A549 (cell line): ENCODE measurements at regions not wholly inside any gene's neighbourhood (a gene's known extent, or its start where the extent isn't known, plus 50 kb on each side); places are given as distances from the start of the nearest gene placed in this dataset.

Experiments used
- ATAC-seq, 2 experiments: fragments of 200-7000 bp in 1 of 2; fragments of >200 bp in 1 of 2; cut with Nextera tagmentation in 1 of 2; cut with Tn5 transposase in 1 of 2; 3 replicates each; pipeline versions ENCODE4 v1.8.0 to v1.9.1; 2018 to 2020; ENCODE audit warnings: mild to moderate bottlenecking in 1 of 2, moderate library complexity in 1 of 2
- CTCF ChIA-PET: fragments of 300-600 bp; sonication (Branson Sonifier 250); formaldehyde crosslinking; extraction: SDS; loops from one replicate; lab custom pipeline; 2021; ENCODE audit warnings: antibody characterized with exemption, inconsistent platforms; lab: Yijun Ruan, JAX
- POLR2A ChIA-PET: fragments of 350-600 bp; formaldehyde crosslinking; extraction: SDS; loops from one replicate; lab custom pipeline; 2021; ENCODE audit warnings: antibody characterized with exemption, inconsistent platforms; lab: Yijun Ruan, JAX
- DNase-seq, 2 experiments: peaks; one replicate each; pipeline versions ENCODE4 v3.0.0 to v3.0.0-alpha.2; 2011 to 2016; ENCODE audit warnings: low read depth in 1 of 2, low spot score in 1 of 2
- FAIRE-seq: peaks from 2 replicates; lab custom pipeline; 2011; peaks lifted over from hg19 to GRCh38; lab: Jason Lieb, UNC
- H3K27ac ChIP-seq, 2 experiments: fragments of >200 bp; sonication (Bioruptor Twin); formaldehyde crosslinking; 3 replicates each; pipeline ENCODE4 v1.5.1; 2016 to 2017
- H3K4me1 ChIP-seq: fragments of >200 bp; sonication (Bioruptor Twin); formaldehyde crosslinking; 3 replicates; pipeline ENCODE4 v1.6.1; 2016
- H3K4me2 ChIP-seq: fragments of >200 bp; sonication (Bioruptor Twin); formaldehyde crosslinking; 3 replicates; pipeline ENCODE4 v1.6.1; 2016
- H3K4me3 ChIP-seq: fragments of >200 bp; sonication (Bioruptor Twin); formaldehyde crosslinking; 3 replicates; pipeline ENCODE4 v1.5.1; 2016
- H3K9me3 ChIP-seq: fragments of >200 bp; sonication (Bioruptor Twin); formaldehyde crosslinking; 3 replicates; pipeline ENCODE4 v1.6.1; 2016
- CHD2 ChIP-seq: fragments of 150-350 bp; IDR thresholded peaks from 2 replicates; pipeline ENCODE4 v1.6.1; 2014; ENCODE audit warnings: low read length; ENCODE audit not compliant: partially characterized antibody
- CTCF ChIP-seq: fragments of >200 bp; sonication (Bioruptor Twin); formaldehyde crosslinking; IDR thresholded peaks from 3 replicates; pipeline ENCODE4 v1.5.1; 2016
- E2F6 ChIP-seq: IDR thresholded peaks from 2 replicates; pipeline ENCODE4 v1.6.1; 2012; ENCODE audit warnings: low read depth, borderline replicate concordance
- EHMT2 ChIP-seq: fragments of 200-600 bp; sonication (generic); IDR thresholded peaks from 2 replicates; pipeline ENCODE4 v1.6.1; 2016; ENCODE audit warnings: antibody characterized with exemption, low read depth, mild to moderate bottlenecking, moderate library complexity
- ELK1 ChIP-seq: fragments of 150-350 bp; IDR thresholded peaks from 2 replicates; pipeline ENCODE4 v1.6.1; 2014; ENCODE audit warnings: low read depth, mild to moderate bottlenecking, low read length
- FOXS1 ChIP-seq: fragments of 250-450 bp; sonication (Bioruptor Pico); IDR thresholded peaks from 2 replicates; pipeline ENCODE4 v1.5.0; 2020; ENCODE audit warnings: mild to moderate bottlenecking, moderate library complexity
- HEYL ChIP-seq: fragments of 250-450 bp; sonication (Bioruptor Pico); IDR thresholded peaks from 2 replicates; pipeline ENCODE4 v1.8.0; 2021; ENCODE audit warnings: mild to moderate bottlenecking, moderate library complexity
- HOXB5 ChIP-seq: fragments of 250-450 bp; sonication (Bioruptor Pico); IDR thresholded peaks from 2 replicates; pipeline ENCODE4 v1.5.0; 2020; ENCODE audit warnings: mild to moderate bottlenecking, moderate library complexity
- JUN ChIP-seq, 2 experiments: fragments of >200 bp; sonication (Bioruptor Twin); formaldehyde crosslinking; IDR thresholded peaks; 2 replicates in 1 of 2; 3 replicates in 1 of 2; pipeline ENCODE4 v1.6.1; 2016 to 2017
- JUNB ChIP-seq: fragments of >200 bp; sonication (Bioruptor Twin); formaldehyde crosslinking; IDR thresholded peaks from 2 replicates; pipeline ENCODE4 v1.6.1; 2016
- KDM1A ChIP-seq: fragments of 200-600 bp; sonication (generic); IDR thresholded peaks from 2 replicates; pipeline ENCODE4 v1.6.1; 2016; ENCODE audit warnings: low read depth, mild to moderate bottlenecking
- MAFK ChIP-seq: fragments of 450-650 bp; IDR thresholded peaks from 2 replicates; pipeline ENCODE4 v1.6.1; 2014; ENCODE audit not compliant: partially characterized antibody
- MYC ChIP-seq: IDR thresholded peaks from 2 replicates; pipeline ENCODE4 v1.6.1; 2012; ENCODE audit warnings: mild to moderate bottlenecking, inconsistent platforms, low read length, improper control_type of control experiment, borderline replicate concordance
- NR3C1 ChIP-seq: fragments of >200 bp; sonication (Bioruptor Twin); formaldehyde crosslinking; IDR thresholded peaks from 3 replicates; pipeline ENCODE4 v1.6.1; 2017
- POLR2A ChIP-seq: IDR thresholded peaks from 2 replicates; pipeline ENCODE4 v1.6.1; 2012; ENCODE audit warnings: mild to moderate bottlenecking, low read length
- RAD21 ChIP-seq, 2 experiments: fragments of >200 bp in 1 of 2; sonication (Bioruptor Twin) in 1 of 2; formaldehyde crosslinking in 1 of 2; IDR thresholded peaks in 1 of 2; conservative IDR thresholded peaks in 1 of 2; 2 replicates in 1 of 2; 3 replicates in 1 of 2; pipeline ENCODE4 v1.6.1; 2012 to 2018; ENCODE audit warnings: inconsistent platforms in 1 of 2
- RARB ChIP-seq: fragments of 250-450 bp; sonication (Bioruptor Pico); IDR thresholded peaks from 2 replicates; pipeline ENCODE4 v1.8.0; 2021; ENCODE audit warnings: mild to moderate bottlenecking, moderate library complexity
- RCOR1 ChIP-seq: fragments of 150-350 bp; IDR thresholded peaks from 2 replicates; pipeline ENCODE4 v1.6.1; 2014; ENCODE audit warnings: antibody characterized with exemption, low read length, low read depth
- SREBF2 ChIP-seq: fragments of 450-650 bp; IDR thresholded peaks from 2 replicates; pipeline ENCODE4 v1.6.1; 2014; ENCODE audit warnings: mild to moderate bottlenecking, moderate library complexity
- TFCP2L1 ChIP-seq: fragments of 250-450 bp; sonication (Bioruptor Pico); IDR thresholded peaks from 2 replicates; pipeline ENCODE4 v1.5.0; 2021; ENCODE audit warnings: mild to moderate bottlenecking
- USF2 ChIP-seq: fragments of 450-650 bp; IDR thresholded peaks from 2 replicates; pipeline ENCODE4 v1.6.1; 2014; ENCODE audit warnings: antibody characterized with exemption
- ZC3H11A ChIP-seq: fragments of 450-650 bp; IDR thresholded peaks from 2 replicates; pipeline ENCODE4 v1.6.1; 2014; ENCODE audit warnings: antibody characterized with exemption, mild to moderate bottlenecking
- WGBS: methylation state at CpG from one replicate; pipeline ENCODE4 v1.1.6; 2017; ENCODE audit errors: missing lambda C conversion rate; 5-methylcytosine and 5-hydroxymethylcytosine counted together
- TF ChIP-seq, protein P1 (sequence below): IDR thresholded peaks from 2 replicates; pipeline ENCODE4 v1.6.1; 2012
- TF ChIP-seq, protein P2 (sequence below): fragments of 250-450 bp; sonication (Bioruptor Pico); IDR thresholded peaks from 2 replicates; pipeline ENCODE4 v1.5.0; 2020; ENCODE audit warnings: low read depth, mild to moderate bottlenecking, moderate library complexity

- FAIRE-seq, result no peak
Observed at GRCh38 chr17:51507444-51507843, 247.1 kb downstream of the UTP18 start.

GRCh38 chr17:51508048-51508447, 247.7 kb downstream of the UTP18 start:
- FAIRE-seq (no peak), DNase-seq (no peak), ATAC-seq (no peak)
- under 1% methylated on average over 4 of the region's 4 CpGs for WGBS
- Histone ChIP-seq H3K4me3 (no peak overlapping the region), H3K4me2 (no peak overlapping the region), H3K9me3 (no peaks in the 10 kb centered on the region), H3K4me1 (no peaks in the 10 kb centered on the region), H3K27ac (no peak overlapping the region)
- no peak for TF ChIP-seq EHMT2
- peak in 1 of 2 experiments; percentile 10; a peak in 1 of 5 replicates for TF ChIP-seq RAD21 (conservative IDR thresholded peaks at IDR 0.05 in 1 of 2, IDR thresholded peaks at IDR 0.05 in 1 of 2)
- CTCF ChIA-PET, result interaction anchor here (0.5 kb wide), 1 partner anchor 9 kb away, joined by 4 read pairs; no protein-coding TSS in a partner anchor
- POLR2A ChIA-PET, result no interaction called here

More at GRCh38 chr17:51507444-51507843, 247.1 kb downstream of the UTP18 start:
- DNase-seq (no peak), ATAC-seq (0 out of 6 replicates have a peak, but pooled peaks of 1 of the 2 experiments have one; percentile 19)
- no peak for TF ChIP-seq USF2
- TF ChIP-seq MAFK, result no peak
- no peak for TF ChIP-seq SREBF2
- TF ChIP-seq POLR2A, result no peak
- no peak for TF ChIP-seq CTCF
- TF ChIP-seq JUN (IDR thresholded peaks at IDR 0.05), result no peak
- TF ChIP-seq NR3C1, result no peak
- TF ChIP-seq JUNB, result no peak
- TF ChIP-seq RCOR1, result no peak
- TF ChIP-seq MYC, result no peak
- no peak for TF ChIP-seq ELK1
- TF ChIP-seq, protein P1, sequence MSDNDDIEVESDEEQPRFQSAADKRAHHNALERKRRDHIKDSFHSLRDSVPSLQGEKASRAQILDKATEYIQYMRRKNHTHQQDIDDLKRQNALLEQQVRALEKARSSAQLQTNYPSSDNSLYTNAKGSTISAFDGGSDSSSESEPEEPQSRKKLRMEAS, result no peak
- 0% methylated on average over 2 of the region's 2 CpGs for WGBS
- ChIA-PET CTCF (interaction anchor here (0.5 to 1.4 kb wide), 4 partner anchors 8 to 136 kb away, joined by 3 to 5 read pairs (median 4); no protein-coding TSS in a partner anchor), POLR2A (no interaction called here)
- Histone ChIP-seq H3K4me1 (no peaks in the 10 kb centered on the region), H3K9me3 (no peaks in the 10 kb centered on the region), H3K4me3 (no peak overlapping the region), H3K27ac (no peak overlapping the region), H3K4me2 (no peak overlapping the region)

- DNase-seq (no peak), FAIRE-seq (no peak), ATAC-seq (no peak)
- WGBS, result 33% methylated on average over 3 of the region's 3 CpGs
- POLR2A ChIA-PET, result no interaction called here
- Histone ChIP-seq H3K4me2 (no peak overlapping the region), H3K9me3 (no peaks in the 10 kb centered on the region), H3K27ac (no peak overlapping the region), H3K4me3 (no peak overlapping the region), H3K4me1 (no peaks in the 10 kb centered on the region)
- CTCF ChIA-PET, result interaction anchor here (1.0 to 1.5 kb wide), 2 partner anchors 12 to 50 kb away, joined by 3 to 4 read pairs; no protein-coding TSS in a partner anchor
- TF ChIP-seq RCOR1 (no peak), RARB (no peak), ELK1 (no peak), HOXB5 (CRISPR knock-in tag) (no peak), E2F6 (no peak), HEYL (CRISPR knock-in tag) (no peak), CHD2 (no peak), ZC3H11A (no peak), USF2 (no peak), TFCP2L1 (CRISPR knock-in tag) (no peak), RAD21 (conservative IDR thresholded peaks at IDR 0.05 in 1 of 2, IDR thresholded peaks at IDR 0.05 in 1 of 2) (no peak), FOXS1 (CRISPR knock-in tag) (no peak), KDM1A (no peak)
- TF ChIP-seq, protein P2, sequence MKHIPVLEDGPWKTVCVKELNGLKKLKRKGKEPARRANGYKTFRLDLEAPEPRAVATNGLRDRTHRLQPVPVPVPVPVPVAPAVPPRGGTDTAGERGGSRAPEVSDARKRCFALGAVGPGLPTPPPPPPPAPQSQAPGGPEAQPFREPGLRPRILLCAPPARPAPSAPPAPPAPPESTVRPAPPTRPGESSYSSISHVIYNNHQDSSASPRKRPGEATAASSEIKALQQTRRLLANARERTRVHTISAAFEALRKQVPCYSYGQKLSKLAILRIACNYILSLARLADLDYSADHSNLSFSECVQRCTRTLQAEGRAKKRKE (CRISPR knock-in tag), result no peak
Observed at GRCh38 chr17:51510940-51511339, 250.6 kb downstream of the UTP18 start.
